Subcutaneous abdominal adipose tissue (tissue), 5 donors: ENCODE measurements at regions not wholly inside any gene's neighbourhood (a gene's known extent, or its start where the extent isn't known, plus 50 kb on each side); places are given as distances from the start of the nearest gene placed in this dataset.
A peak's percentile ranks its signal among the peaks of the same experiment; 100 is the strongest.

Source experiments
- H3K27ac ChIP-seq: one replicate; pipeline ENCODE4 v1.7.0; 2013; ENCODE audit warnings: low read depth, mild to moderate bottlenecking, inconsistent platforms, low read length, moderate library complexity
- H3K27me3 ChIP-seq, 5 donors: one replicate each; pipeline ENCODE4 v1.7.0; 2013; ENCODE audit warnings: low read length in 5 of 5, inconsistent platforms in 1 of 5; ENCODE audit not compliant: control insufficient read depth in 5 of 5, insufficient read depth in 4 of 5
- H3K36me3 ChIP-seq, 5 donors: one replicate each; pipeline ENCODE4 v1.7.0; 2013; ENCODE audit warnings: low read length in 5 of 5; ENCODE audit not compliant: control insufficient read depth in 5 of 5, insufficient read depth in 5 of 5
- H3K4me1 ChIP-seq, 5 donors: one replicate each; pipeline ENCODE4 v1.7.0; 2013; ENCODE audit warnings: low read length in 5 of 5, mild to moderate bottlenecking in 3 of 5, moderate library complexity in 1 of 5; ENCODE audit not compliant: control insufficient read depth in 5 of 5, insufficient read depth in 5 of 5
- H3K4me3 ChIP-seq, 5 donors: one replicate each; pipeline ENCODE4 v1.7.0; 2013; ENCODE audit warnings: low read length in 5 of 5, low read depth in 1 of 5
- H3K9ac ChIP-seq, 5 donors: one replicate each; pipeline ENCODE4 v1.7.0; 2013; ENCODE audit warnings: low read length in 5 of 5, mild to moderate bottlenecking in 4 of 5, moderate library complexity in 3 of 5
- H3K9me3 ChIP-seq, 5 donors: one replicate each; pipeline ENCODE4 v1.7.0; 2013; ENCODE audit warnings: low read length in 5 of 5; ENCODE audit not compliant: control insufficient read depth in 5 of 5
- donor health status: healthy.
- donor health status: healthy.
- donor health status: healthy.
- donor health status: healthy.
- donor health status: healthy.

DNA sequence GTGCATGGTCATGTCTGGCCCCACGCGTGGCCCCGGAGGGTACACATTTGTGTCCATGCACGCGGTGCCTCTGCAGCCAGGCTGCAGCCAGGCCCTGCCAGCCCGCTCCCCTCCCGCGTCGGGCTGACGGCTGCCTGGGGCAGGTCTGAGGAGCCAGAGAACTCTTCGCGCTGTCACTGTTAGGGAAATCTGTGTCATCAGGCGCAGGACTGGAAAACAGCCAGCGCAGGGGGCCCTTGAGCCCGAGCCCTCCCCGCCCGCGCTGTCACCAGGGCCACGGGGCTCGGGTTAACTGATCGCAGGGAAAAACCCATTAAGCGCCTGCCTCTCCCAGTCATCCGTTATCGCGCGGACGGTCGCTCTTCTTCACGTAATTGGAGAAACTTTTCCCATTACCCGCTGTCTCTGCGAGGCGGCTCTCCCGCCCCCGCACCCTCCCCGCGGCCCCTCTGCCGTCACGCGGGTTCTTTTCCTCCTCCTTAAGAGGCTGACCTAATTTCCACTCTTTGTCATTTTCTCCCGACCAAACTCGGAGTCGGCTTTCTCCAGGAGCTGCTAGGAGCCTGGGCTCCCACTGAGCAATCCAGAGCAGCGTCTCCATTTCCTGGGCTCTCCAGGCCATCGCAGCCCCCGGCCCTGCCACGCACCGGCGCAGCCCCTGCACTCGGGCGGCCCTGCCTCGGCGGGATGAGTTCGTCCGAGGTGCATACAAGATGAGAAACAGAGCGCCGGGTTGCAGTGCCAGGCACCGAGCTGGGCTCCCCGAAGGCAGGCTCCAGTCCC is 57.5 kb upstream of the PRR23E start:
- H3K9me3 ChIP-seq, result no peaks in the 10 kb centered on the region
- H3K36me3 ChIP-seq, result no peaks in the 10 kb centered on the region
- peak overlapping the region in 1 of 5 donors; percentile 7 for H3K9ac ChIP-seq
- H3K27me3 ChIP-seq, result peaks cover 24 to 43% (median 36%) of the 10 kb centered on the region in 5 donors
- peaks cover 2 to 17% (median 13%) of the 10 kb centered on the region in 5 donors for H3K4me1 ChIP-seq
- H3K4me3 ChIP-seq, result peak overlapping the region in 4 of 5 donors; percentile 23 to 55 (median 41)
- H3K27ac ChIP-seq, result no peak overlapping the region

DNA sequence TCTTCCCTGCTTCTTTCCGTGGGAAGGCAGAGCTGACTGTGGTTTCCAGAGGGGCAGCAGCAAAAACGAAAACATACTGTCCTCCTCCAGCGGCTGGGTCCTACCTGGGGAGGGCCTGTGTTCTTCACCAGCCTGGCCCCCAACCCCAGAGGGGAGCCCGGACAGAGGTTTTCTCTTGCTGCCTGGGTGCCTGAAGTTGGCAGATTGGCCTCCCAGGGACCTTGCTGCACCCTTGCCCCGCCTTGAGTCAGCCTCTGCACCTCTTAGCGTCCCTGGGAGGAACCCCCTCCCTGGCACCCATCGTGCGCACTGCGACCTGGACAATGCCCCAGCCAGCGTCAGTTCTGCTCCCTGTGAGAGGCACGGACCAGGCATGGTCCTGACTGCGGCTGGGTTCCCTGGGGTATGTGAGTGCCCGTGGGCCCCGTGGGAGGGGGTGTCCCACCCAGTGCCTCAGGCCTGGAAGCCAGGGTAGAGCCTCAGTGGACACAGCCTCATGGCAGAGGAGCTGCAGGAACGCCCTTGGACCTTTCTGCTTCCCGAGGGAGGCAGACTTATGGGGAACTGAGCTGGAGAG is 56.8 kb upstream of the PRR23E start:
- H3K4me3 ChIP-seq, result peak overlapping the region in 2 of 5 donors; percentile 2 to 23
- H3K9me3 ChIP-seq, result no peaks in the 10 kb centered on the region
- no peaks in the 10 kb centered on the region for H3K36me3 ChIP-seq
- H3K27ac ChIP-seq, result no peak overlapping the region
- H3K27me3 ChIP-seq, result peaks cover 24 to 43% (median 36%) of the 10 kb centered on the region in 5 donors
- H3K9ac ChIP-seq, result peak overlapping the region in 1 of 5 donors; percentile 7
- peaks cover 2 to 17% (median 13%) of the 10 kb centered on the region in 5 donors for H3K4me1 ChIP-seq

DNA sequence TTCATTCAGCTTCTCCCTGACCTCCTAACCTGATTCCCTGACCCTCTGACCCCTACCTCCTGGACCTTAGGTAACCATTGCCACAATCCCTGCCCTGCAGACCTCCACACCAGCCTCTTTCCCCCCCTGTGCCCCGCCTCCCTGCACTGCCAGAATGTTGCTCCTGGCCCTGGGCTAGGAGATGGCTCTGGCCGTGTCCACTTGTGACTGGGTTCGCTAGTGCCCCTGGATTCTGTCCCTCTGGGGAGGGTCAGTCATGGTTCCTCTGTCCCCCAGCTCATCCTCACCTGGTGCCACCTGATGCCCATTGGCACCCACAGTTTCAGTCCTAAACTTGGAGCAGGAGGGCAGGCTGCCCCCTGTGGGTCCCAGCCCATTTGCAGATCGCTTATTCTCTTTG is 56.2 kb upstream of the PRR23E start:
- Histone ChIP-seq H3K9ac (no peak overlapping the region), H3K27ac (no peak overlapping the region), H3K4me3 (no peak overlapping the region), H3K36me3 (no peaks in the 10 kb centered on the region), H3K27me3 (peaks cover 24 to 39% (median 36%) of the 10 kb centered on the region in 5 donors), H3K9me3 (no peaks in the 10 kb centered on the region), H3K4me1 (peaks cover 2 to 17% (median 13%) of the 10 kb centered on the region in 5 donors)

DNA sequence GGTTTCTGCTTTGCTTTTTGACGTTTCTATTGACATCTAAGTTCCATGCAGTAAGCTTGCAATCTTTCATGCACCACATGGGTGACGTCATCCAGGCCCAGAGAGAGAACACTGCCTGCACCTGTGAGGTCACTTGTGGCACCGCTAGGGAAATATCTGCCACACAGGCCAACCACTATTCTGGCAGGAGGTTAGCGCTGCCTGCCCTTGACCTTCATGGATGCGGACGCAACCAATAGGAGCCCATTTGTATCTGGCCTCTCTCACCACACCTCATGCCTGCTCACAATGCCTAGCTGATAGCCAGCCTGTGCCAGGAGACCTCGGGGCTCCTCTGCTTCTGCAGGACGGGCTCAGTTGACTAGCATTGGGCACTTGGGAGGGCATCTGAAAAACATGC is 55.8 kb upstream of the PRR23E start:
- Histone ChIP-seq H3K4me3 (no peak overlapping the region), H3K9ac (no peak overlapping the region), H3K4me1 (peaks cover 2 to 17% (median 13%) of the 10 kb centered on the region in 5 donors), H3K27me3 (peaks cover 24 to 39% (median 36%) of the 10 kb centered on the region in 5 donors), H3K9me3 (no peaks in the 10 kb centered on the region), H3K36me3 (no peaks in the 10 kb centered on the region), H3K27ac (no peak overlapping the region)

DNA sequence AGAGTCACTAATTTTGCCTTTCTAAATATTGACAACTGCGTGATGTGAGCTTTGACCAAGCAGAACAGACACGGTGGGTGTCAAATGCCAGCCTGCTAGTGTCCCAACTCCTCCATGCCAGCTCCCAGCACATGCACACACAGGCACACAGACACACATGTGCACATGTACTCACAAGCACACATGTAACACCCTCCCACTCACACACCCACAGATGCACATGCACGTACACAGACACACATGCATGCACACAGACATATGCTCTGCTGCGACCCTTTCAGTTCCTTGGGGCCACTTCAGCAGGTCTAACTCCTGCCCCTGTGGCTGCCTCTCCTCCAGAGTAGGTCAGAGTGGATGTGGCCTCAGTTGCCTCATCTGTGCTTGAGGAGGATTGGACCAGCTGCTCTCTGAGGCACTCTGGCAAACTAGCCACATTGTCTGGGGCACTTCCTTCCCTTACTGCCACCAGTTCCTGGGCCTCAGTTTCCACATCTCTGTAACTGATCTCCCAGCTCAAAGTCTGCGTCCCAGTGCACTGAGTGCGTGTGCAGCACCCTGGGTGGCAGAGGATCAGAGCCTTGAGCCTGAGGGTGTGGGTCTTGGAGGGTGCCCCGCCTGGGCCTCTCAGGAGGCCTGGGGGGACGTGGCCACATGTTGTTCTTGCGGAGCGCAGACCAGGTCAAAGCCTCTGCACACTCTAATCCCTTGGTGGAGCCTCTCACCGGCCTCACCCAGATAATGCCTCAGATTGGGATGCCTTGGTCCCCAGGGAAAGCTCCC is 55.0 kb upstream of the PRR23E start:
- Histone ChIP-seq H3K27me3 (peaks cover 24 to 39% (median 33%) of the 10 kb centered on the region in 5 donors), H3K27ac (no peak overlapping the region), H3K9me3 (peaks cover 0 to under 1% (median 0%) of the 10 kb centered on the region in 5 donors), H3K9ac (no peak overlapping the region), H3K4me1 (peaks cover 2 to 17% (median 13%) of the 10 kb centered on the region in 5 donors), H3K4me3 (no peak overlapping the region), H3K36me3 (no peaks in the 10 kb centered on the region)

DNA sequence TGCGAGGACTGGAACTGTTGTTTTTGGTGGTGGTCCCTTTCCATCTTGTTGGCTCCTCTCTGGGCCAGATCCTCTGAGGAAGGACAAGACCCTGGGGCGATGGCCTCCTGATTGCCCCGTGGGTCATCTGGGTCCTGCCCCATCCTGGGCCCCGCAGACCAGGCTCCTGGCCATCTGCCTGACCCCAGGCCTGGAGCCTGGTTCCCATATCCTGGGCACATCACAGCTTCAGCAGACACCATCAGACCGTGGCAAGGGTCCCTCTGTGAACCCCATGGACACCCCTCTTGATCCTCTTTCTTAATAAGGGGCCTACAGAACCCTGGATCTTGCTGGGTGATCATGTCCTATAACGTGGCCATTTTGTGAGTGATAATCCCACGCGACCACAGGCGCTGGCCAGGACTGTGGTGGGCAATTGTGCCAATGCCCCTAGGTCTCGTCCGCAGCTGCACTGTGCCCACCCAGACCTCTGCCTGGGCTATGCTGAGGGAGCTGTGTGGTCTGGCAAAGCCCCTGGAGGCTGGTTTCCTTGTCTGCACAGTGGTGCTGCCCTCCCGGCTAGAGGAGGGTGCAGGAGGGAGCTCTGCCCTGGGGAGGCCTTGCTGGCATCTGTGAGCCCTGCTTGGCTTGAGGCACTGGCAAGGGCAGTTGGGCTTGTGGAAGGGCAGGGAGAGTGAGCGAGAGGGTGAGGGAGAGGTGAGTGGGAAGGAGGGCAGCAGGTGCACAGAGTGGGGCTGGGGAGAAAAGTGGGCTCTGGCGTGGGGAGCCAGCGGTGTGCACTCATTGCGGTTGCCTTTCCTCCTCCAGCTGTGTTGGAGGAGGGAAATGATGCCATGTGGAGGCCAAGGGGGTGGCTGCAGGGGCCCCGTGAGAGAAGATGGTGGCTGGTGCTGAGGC is 53.1 kb upstream of the PRR23E start:
- Histone ChIP-seq H3K9me3 (peaks cover 0 to 5% (median 0%) of the 10 kb centered on the region in 5 donors), H3K27me3 (peaks cover 13 to 24% (median 18%) of the 10 kb centered on the region in 5 donors), H3K27ac (no peak overlapping the region), H3K4me1 (peaks cover 1 to 13% (median 10%) of the 10 kb centered on the region in 5 donors), H3K4me3 (no peak overlapping the region), H3K9ac (no peak overlapping the region), H3K36me3 (no peaks in the 10 kb centered on the region)

DNA sequence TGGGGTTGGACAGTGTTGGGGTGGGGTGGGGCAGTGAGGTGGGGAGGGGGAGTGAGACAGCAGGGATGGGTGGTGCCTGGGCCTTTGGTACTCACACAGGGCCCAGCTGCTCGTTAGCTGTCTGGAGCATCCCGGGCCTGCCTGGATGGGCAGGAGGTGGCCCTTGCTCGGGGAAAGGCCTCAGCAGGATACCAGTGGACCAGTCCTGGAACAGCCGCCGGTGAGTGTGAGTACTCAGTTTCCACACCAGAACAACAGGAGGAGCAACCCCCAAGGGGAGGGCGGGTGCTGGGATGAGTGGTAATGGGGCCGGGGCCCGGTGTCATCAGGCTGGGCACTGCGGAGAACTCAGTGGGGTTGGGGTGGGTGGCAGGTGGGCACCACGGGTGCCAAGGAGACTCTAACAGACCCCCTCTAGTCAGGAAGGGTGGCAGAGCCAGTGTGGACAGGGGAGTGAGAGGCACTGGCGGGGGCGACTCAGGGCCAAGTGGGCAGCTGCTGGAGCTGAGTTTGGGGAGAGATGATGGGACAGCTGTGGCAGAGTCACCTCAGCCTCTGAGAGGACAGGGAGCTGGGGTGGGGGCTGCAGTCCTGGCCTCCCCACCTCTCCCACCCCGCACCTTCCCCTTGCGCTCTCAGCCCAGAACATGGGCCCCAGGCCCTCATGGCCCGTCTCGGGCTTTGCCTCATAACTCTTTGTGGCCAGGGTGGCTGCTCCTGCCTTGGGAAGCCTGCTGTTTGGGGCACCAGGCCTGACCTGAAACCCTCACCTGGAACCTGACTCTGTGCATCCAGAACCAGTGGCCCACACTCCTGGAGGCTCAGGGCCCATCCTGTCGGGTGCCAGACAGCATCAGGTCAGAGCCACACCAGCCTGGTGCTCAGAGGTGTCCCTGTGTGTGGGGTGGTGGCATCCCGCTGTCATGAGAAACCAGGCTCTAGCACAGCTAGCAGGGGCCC is 52.1 kb upstream of the PRR23E start:
- Histone ChIP-seq H3K9me3 (peaks cover 0 to 5% (median 0%) of the 10 kb centered on the region in 5 donors), H3K27ac (no peak overlapping the region), H3K9ac (no peak overlapping the region)

DNA sequence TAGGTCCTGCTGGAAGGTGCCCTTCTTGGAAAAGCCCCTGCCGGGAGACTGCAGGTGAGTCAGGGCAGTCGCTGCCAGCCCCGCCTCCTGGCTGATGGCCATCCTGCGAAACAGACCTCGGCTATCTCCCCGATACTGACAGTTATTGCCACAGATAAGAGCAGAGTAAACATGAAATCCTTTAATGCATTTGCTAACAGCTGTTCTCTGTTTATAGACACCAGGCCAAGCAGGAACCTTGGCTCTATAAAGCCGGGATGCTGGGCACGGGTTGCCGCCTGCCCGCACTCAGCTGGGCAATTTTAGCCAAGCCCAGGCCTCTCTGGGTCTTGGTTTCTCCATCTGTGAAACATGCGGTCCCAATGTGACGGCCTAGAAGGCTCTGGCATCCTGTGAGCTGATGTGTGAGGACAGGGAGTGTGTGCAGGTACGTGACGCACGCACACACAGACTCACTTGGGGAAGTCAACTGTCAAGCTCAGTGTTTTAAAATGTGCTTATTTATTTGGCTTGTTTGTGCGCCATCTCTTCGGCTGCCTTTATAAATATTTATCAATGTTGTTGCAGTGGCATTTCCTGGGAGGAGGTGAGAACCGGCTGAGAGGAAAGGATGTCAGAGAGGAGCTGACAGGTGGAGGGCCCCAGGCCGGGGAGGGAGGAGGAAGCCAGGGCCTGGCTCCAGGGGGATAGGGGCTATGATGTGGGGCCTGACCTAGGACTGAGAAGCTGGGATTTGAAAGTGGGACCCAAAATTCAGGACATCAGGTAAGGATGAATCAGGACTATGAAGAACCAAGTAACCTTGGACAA is 50.8 kb upstream of the PRR23E start:
- peaks cover 0 to 5% (median 0%) of the 10 kb centered on the region in 5 donors for H3K9me3 ChIP-seq
- peaks cover 0 to 8% (median 0%) of the 10 kb centered on the region in 5 donors for H3K27me3 ChIP-seq
- no peak overlapping the region for H3K9ac ChIP-seq
- H3K27ac ChIP-seq, result no peak overlapping the region
- H3K36me3 ChIP-seq, result no peaks in the 10 kb centered on the region
- H3K4me1 ChIP-seq, result no peaks in the 10 kb centered on the region
- H3K4me3 ChIP-seq, result no peak overlapping the region

More for the DNA sequence above, 52.1 kb upstream of the PRR23E start:
- Histone ChIP-seq H3K36me3 (no peaks in the 10 kb centered on the region), H3K4me3 (no peak overlapping the region), H3K27me3 (peaks cover 7 to 16% (median 10%) of the 10 kb centered on the region in 5 donors), H3K4me1 (peaks cover 0 to 4% (median 1%) of the 10 kb centered on the region in 5 donors)
